Transverse colon (tissue), 4 donors: ENCODE measurements at regions not wholly inside any gene's neighbourhood (a gene's known extent, or its start where the extent isn't known, plus 50 kb on each side); places are given as distances from the start of the nearest gene placed in this dataset.

Source experiments
- DNase-seq: peaks from one replicate; pipeline ENCODE4 v3.0.0-alpha.2; 2019
- H3K27ac ChIP-seq, 4 donors: fragments of 200-600 bp; sonication (generic); 2 replicates each; pipeline ENCODE4 v1.5.1; 2016 to 2018; ENCODE audit warnings: inconsistent platforms in 4 of 4
- H3K27me3 ChIP-seq: fragments of 200-600 bp; sonication (generic); 2 replicates; pipeline ENCODE4 v1.5.1; 2017; ENCODE audit warnings: inconsistent platforms
- H3K36me3 ChIP-seq, 4 donors: fragments of 200-600 bp; sonication (generic); 2 replicates each; pipeline ENCODE4 v1.5.1; 2017 to 2019; ENCODE audit warnings: inconsistent platforms in 4 of 4
- H3K4me1 ChIP-seq, 4 donors: fragments of 200-600 bp; sonication (generic); 2 replicates each; pipeline ENCODE4 v1.5.1; 2017 to 2020; ENCODE audit warnings: inconsistent platforms in 4 of 4
- H3K4me3 ChIP-seq, 4 donors: fragments of 200-600 bp; sonication (generic); 1 replicate in 1 of 4; 2 replicates in 3 of 4; pipeline versions ENCODE4 v1.5.1 to v1.6.1; 2017 to 2019; ENCODE audit warnings: inconsistent platforms in 4 of 4
- H3K9me3 ChIP-seq, 2 donors: fragments of 200-600 bp; sonication (generic); 2 replicates each; pipeline ENCODE4 v1.5.1; 2017 to 2019; ENCODE audit warnings: inconsistent platforms in 2 of 2
- EP300 ChIP-seq: sonication (generic); formaldehyde crosslinking; IDR thresholded peaks from one replicate; pipeline ENCODE4 v1.6.1; 2017; ENCODE audit warnings: antibody characterized with exemption, low read depth
- POLR2A ChIP-seq: fragments of 450-650 bp; IDR thresholded peaks from one replicate; pipeline ENCODE4 v1.6.1; 2016; ENCODE audit warnings: antibody characterized with exemption, mild to moderate bottlenecking, moderate library complexity
- POLR2AphosphoS5 ChIP-seq, 3 donors: sonication (generic); formaldehyde crosslinking; IDR thresholded peaks; one replicate each; pipeline ENCODE4 v1.6.1; 2016; ENCODE audit warnings: antibody characterized with exemption in 3 of 3
- WGBS, 2 donors: methylation state at CpG; one replicate each; pipeline ENCODE4 v1.1.5; 2018; ENCODE audit warnings: low coverage in 1 of 2; 5-methylcytosine and 5-hydroxymethylcytosine counted together
- in situ Hi-C, 4 donors: fragments of 200-750 bp; cut with MboI; loops; one replicate each; pipeline versions ENCODE4 v1.15.0 to v1.15.1; 2017; ENCODE audit warnings: low sequenced_read_pairs in 3 of 4, low pct_ligation_motif_present in 1 of 4, low pct_unique_long_range_greater_than_20kb in 1 of 4
- intact Hi-C: fragments of 100-400 bp; cut with DNase I; formaldehyde crosslinking; loops from one replicate; pipeline ENCODE4 v1.15.1; 2023; ENCODE audit warnings: low total_unique reads
- TF ChIP-seq, protein P1 (sequence below), 5 experiments: fragments of 200-600 bp in 3 of 5; fragments of 450-650 bp in 2 of 5; sonication (generic) in 3 of 5; IDR thresholded peaks; 1 replicate in 2 of 5; 2 replicates in 3 of 5; pipeline ENCODE4 v1.5.1; 2016 to 2017; ENCODE audit warnings: antibody characterized with exemption in 5 of 5, inconsistent platforms in 3 of 5, mild to moderate bottlenecking in 2 of 5, moderate library complexity in 1 of 5

DNA sequence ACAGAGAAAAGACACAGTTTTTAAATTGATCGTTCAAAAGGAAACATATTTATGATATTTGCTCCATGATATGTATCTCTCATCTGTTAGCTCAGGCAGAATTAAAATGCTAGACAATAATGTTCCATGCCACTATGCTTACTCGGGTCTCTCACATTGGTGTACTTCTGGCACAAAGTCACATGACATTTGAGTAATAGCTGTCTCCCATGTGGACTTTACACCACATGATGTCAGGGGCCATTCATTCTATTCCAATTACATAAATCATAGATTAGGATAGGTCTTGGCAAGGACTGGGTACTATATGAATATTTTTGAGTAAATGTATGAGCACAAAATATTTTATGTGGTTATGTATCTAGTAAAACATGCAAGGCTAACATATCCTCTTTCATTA is 648.4 kb downstream of the PLA2G4A start:
- no peak overlapping the region for H3K4me3 ChIP-seq
- DNase-seq, result no peak
- intact Hi-C loops (no loop called here), in situ Hi-C loops (no loop called here)
- H3K27ac ChIP-seq, result no peak overlapping the region
- no peaks in the 10 kb centered on the region for H3K27me3 ChIP-seq
- TF ChIP-seq POLR2AphosphoS5 (IDR thresholded peaks at IDR 0.05), result no peak
- TF ChIP-seq, protein P1, sequence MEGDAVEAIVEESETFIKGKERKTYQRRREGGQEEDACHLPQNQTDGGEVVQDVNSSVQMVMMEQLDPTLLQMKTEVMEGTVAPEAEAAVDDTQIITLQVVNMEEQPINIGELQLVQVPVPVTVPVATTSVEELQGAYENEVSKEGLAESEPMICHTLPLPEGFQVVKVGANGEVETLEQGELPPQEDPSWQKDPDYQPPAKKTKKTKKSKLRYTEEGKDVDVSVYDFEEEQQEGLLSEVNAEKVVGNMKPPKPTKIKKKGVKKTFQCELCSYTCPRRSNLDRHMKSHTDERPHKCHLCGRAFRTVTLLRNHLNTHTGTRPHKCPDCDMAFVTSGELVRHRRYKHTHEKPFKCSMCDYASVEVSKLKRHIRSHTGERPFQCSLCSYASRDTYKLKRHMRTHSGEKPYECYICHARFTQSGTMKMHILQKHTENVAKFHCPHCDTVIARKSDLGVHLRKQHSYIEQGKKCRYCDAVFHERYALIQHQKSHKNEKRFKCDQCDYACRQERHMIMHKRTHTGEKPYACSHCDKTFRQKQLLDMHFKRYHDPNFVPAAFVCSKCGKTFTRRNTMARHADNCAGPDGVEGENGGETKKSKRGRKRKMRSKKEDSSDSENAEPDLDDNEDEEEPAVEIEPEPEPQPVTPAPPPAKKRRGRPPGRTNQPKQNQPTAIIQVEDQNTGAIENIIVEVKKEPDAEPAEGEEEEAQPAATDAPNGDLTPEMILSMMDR (IDR thresholded peaks at IDR 0.05), result no peak
- no peak for TF ChIP-seq POLR2A
- TF ChIP-seq EP300, result no peak
- no peaks in the 10 kb centered on the region for H3K9me3 ChIP-seq
- no peaks in the 10 kb centered on the region for H3K4me1 ChIP-seq
- H3K36me3 ChIP-seq, result no peaks in the 10 kb centered on the region
- WGBS, 2 donors, result 74 to 85% methylated on average over 2 of the region's 2 CpGs

DNA sequence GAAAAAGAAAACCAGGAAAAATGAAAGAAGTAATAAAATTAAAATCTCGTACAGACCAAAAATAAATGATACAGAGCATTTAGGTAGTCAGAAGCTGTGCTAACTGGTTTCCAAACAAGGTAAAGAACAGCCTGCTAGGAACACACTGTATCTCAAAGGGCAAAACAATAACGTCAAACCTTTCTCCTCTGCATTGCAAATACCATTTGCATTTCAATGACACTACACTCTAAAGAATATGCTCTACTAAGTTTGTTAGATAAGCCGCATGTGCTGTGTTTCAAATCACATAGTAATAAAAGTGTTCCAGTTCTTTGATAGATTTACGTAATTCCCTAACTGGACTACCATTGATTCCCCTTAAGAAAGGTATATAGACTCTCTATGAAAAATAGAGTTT is 648.8 kb downstream of the PLA2G4A start:
- in situ Hi-C loops (no loop called here), intact Hi-C loops (no loop called here)
- TF ChIP-seq POLR2A (no peak), EP300 (no peak), POLR2AphosphoS5 (IDR thresholded peaks at IDR 0.05) (no peak)
- TF ChIP-seq, protein P1 (IDR thresholded peaks at IDR 0.05), result no peak
- Histone ChIP-seq H3K36me3 (no peaks in the 10 kb centered on the region), H3K4me3 (no peak overlapping the region), H3K9me3 (no peaks in the 10 kb centered on the region), H3K27me3 (no peaks in the 10 kb centered on the region), H3K27ac (no peak overlapping the region), H3K4me1 (no peaks in the 10 kb centered on the region)
- 67 to 78% methylated on average over 4 of the region's 4 CpGs for WGBS, 2 donors
- DNase-seq, result no peak

DNA sequence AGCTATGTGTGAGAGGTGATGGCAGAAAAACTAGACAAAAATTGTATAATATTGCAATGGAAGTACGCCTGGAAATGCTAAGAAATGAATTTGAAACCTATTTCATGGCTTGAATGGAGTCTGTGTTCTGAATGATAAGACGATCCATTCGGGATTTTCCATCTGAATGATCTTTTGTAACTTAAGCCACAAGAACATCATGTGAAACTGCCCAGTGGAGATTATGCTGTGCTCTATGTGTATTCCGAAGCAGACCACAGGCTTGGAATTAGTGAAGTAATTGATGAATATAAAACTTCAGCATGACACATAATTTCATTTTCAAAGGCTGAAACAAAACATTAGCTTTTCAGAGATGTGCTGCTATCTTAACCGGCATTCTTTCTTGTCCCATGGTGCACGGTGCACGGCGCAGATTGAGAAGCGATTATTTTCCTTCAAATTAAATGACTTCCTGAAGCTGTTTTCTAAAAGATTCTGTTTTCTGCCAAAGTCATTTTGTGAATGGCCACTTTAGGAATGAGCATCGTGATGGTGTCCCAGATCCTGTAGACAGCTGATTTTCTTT is 652.9 kb downstream of the PLA2G4A start:
- WGBS, 2 donors, result 73 to 87% methylated on average over 8 to 10 of the region's 10 CpGs
- in situ Hi-C loops, result no loop called here
- TF ChIP-seq EP300, result no peak
- TF ChIP-seq POLR2AphosphoS5 (IDR thresholded peaks at IDR 0.05), result no peak
- no peak for TF ChIP-seq POLR2A
- no peaks in the 10 kb centered on the region for H3K9me3 ChIP-seq
- no peak for DNase-seq
- no peaks in the 10 kb centered on the region for H3K27me3 ChIP-seq
- H3K27ac ChIP-seq, result no peak overlapping the region
- intact Hi-C loops, result no loop called here
- H3K4me3 ChIP-seq, result no peak overlapping the region
- no peaks in the 10 kb centered on the region for H3K4me1 ChIP-seq
- no peaks in the 10 kb centered on the region for H3K36me3 ChIP-seq

DNA sequence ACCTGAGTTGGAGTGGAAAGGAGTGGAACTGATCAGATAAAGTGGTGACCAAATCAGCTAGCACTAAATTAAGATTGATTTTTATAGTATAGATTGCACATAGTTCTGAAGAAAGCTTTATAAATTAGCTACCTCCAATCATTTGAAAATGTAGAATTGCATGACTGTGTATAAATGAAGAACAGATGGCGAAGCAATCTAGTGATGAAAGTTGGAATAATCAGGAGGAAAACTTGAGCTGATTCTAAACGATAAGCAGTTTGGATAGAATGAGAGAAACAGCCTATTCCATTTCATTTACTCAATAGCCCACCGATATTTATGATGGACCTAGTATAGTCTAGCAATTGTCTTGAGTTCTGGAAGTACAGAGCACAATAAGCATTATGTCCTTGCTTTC is 661.5 kb downstream of the PLA2G4A start:
- H3K27me3 ChIP-seq, result no peaks in the 10 kb centered on the region
- no peaks in the 10 kb centered on the region for H3K36me3 ChIP-seq
- H3K27ac ChIP-seq, result no peak overlapping the region
- H3K9me3 ChIP-seq, result no peaks in the 10 kb centered on the region
- no peak overlapping the region for H3K4me3 ChIP-seq
- intact Hi-C loops, result no loop called here
- DNase-seq, result no peak
- in situ Hi-C loops, result no loop called here
- 75 to 81% methylated on average over 3 of the region's 3 CpGs for WGBS, 2 donors
- TF ChIP-seq POLR2AphosphoS5 (IDR thresholded peaks at IDR 0.05), result no peak
- no peak for TF ChIP-seq POLR2A
- TF ChIP-seq, protein P1 (IDR thresholded peaks at IDR 0.05), result no peak
- no peak for TF ChIP-seq EP300
- H3K4me1 ChIP-seq, result no peaks in the 10 kb centered on the region
